Left lung (tissue), 4 donors: ENCODE measurements at regions not wholly inside any gene's neighbourhood (a gene's known extent, or its start where the extent isn't known, plus 50 kb on each side); places are given as distances from the start of the nearest gene placed in this dataset.

Source experiments
- ATAC-seq: fragments of 200-7000 bp; cut with Tn5 transposase; one replicate; pipeline ENCODE4 v1.9.1; 2020; ENCODE audit warnings: moderate library complexity
- DNase-seq, 4 donors: peaks; one replicate each; pipeline ENCODE4 v3.0.0-alpha.2; 2013 to 2020
- H3K27ac ChIP-seq, 2 donors: fragments of 200-600 bp; sonication (generic) in 1 of 2; one replicate each; pipeline versions ENCODE4 v1.5.0 to v1.8.0; 2020 to 2021
- H3K27me3 ChIP-seq, 2 donors: fragments of 200-600 bp; sonication (generic) in 1 of 2; one replicate each; pipeline versions ENCODE4 v1.5.0 to v1.8.0; 2020 to 2021
- H3K36me3 ChIP-seq, 2 donors: fragments of 200-600 bp; sonication (generic) in 1 of 2; one replicate each; pipeline versions ENCODE4 v1.5.0 to v1.8.0; 2020 to 2021
- H3K4me1 ChIP-seq, 2 donors: fragments of 200-600 bp; one replicate each; pipeline ENCODE4 v1.8.0; 2021
- H3K4me3 ChIP-seq, 2 donors: fragments of 200-600 bp; sonication (generic) in 1 of 2; one replicate each; pipeline versions ENCODE4 v1.5.0 to v1.8.0; 2020 to 2021; ENCODE audit warnings: mild to moderate bottlenecking in 1 of 2
- H3K9me3 ChIP-seq, 2 donors: fragments of 200-600 bp; sonication (generic) in 1 of 2; one replicate each; pipeline versions ENCODE4 v1.5.0 to v1.8.0; 2020 to 2021
- intact Hi-C, 2 donors: fragments of 100-400 bp; cut with DNase I; formaldehyde crosslinking; loops; one replicate each; pipeline versions ENCODE4 v1.11.2 to v1.14.2; 2022
- TF ChIP-seq, protein P1 (sequence below), 2 donors: fragments of 200-600 bp; sonication (generic) in 1 of 2; IDR thresholded peaks; one replicate each; pipeline versions ENCODE4 v1.5.0 to v1.8.0; 2021; ENCODE audit warnings: antibody characterized with exemption in 2 of 2
- donor health status: DM: no; HTN: yes; CAD: no.
- donor health status: DM: no; HTN: no; CAD: no.

DNA sequence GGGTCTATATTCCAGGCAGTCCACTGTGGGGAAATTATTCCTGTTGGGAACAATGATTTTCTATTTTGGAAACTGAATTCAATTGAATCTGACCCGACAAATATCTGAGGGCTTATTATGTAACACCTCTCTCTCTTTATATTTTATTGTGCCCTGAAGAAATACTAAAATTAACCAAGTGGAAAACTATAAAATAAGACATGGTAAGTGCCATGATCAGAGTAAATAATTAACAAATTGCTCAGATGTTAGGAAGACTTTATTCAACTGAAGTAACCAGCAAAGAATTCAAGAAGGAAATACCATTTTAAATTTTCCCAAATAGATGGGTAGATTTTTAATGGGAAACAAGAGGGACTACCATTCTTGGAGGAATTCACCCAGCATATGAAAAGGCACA lies 632.9 kb downstream of the MAFB start:
- intact Hi-C loops = no loop called here
- ATAC-seq = no peak
- no peaks in the 10 kb centered on the region for H3K27me3 ChIP-seq
- TF ChIP-seq, protein P1, sequence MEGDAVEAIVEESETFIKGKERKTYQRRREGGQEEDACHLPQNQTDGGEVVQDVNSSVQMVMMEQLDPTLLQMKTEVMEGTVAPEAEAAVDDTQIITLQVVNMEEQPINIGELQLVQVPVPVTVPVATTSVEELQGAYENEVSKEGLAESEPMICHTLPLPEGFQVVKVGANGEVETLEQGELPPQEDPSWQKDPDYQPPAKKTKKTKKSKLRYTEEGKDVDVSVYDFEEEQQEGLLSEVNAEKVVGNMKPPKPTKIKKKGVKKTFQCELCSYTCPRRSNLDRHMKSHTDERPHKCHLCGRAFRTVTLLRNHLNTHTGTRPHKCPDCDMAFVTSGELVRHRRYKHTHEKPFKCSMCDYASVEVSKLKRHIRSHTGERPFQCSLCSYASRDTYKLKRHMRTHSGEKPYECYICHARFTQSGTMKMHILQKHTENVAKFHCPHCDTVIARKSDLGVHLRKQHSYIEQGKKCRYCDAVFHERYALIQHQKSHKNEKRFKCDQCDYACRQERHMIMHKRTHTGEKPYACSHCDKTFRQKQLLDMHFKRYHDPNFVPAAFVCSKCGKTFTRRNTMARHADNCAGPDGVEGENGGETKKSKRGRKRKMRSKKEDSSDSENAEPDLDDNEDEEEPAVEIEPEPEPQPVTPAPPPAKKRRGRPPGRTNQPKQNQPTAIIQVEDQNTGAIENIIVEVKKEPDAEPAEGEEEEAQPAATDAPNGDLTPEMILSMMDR (IDR thresholded peaks at IDR 0.05) = no peak
- H3K4me3 ChIP-seq = no peak overlapping the region
- no peak for DNase-seq
- H3K9me3 ChIP-seq = peaks cover 0 to 2% of the 10 kb centered on the region in 2 donors
- H3K27ac ChIP-seq = no peak overlapping the region
- H3K4me1 ChIP-seq = no peaks in the 10 kb centered on the region
- no peaks in the 10 kb centered on the region for H3K36me3 ChIP-seq

DNA sequence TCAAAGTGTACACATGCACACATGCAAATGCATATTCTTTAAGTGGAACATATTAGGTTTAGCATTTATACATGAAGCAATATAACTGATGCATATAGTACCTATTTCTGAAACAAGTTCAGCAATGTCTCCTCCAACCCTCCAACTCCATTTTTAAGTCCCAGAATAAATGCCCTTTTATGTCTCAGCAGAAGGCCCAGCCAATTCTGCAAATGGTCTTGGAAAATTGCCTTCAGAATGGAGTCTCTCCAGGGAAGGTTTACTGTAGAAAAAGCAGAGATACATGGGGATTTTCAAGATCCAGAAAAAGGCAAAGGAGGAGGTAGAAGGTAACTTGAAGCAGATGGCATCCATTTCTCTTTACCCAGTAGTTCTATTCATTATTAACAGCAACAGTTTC lies 633.3 kb downstream of the MAFB start:
- H3K4me1 ChIP-seq = no peaks in the 10 kb centered on the region
- ATAC-seq (no peak), DNase-seq (no peak)
- no peak overlapping the region for H3K27ac ChIP-seq
- TF ChIP-seq, protein P1 (IDR thresholded peaks at IDR 0.05) = no peak
- H3K27me3 ChIP-seq = no peaks in the 10 kb centered on the region
- H3K36me3 ChIP-seq = no peaks in the 10 kb centered on the region
- peaks cover 0 to 2% of the 10 kb centered on the region in 2 donors for H3K9me3 ChIP-seq
- intact Hi-C loops = no loop called here
- no peak overlapping the region for H3K4me3 ChIP-seq

DNA sequence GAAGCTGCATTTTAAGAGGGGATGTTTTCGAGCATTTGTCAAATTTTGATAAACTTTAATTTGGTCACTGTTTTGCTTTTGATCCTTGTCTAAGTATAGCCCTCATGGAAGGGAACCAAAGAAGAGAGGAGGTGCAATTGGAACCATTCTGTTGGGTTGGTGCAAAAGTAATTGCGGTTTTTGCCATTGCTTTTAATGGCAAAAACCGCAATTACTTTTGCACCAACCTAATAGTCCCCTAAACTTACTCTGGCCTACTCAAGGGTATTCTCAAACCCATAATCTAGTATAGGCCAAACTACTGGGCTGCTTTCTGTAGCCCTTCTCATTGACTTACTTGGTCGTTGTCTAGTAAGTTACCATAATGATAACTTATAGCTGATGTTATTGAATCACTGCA lies 634.7 kb downstream of the MAFB start:
- no peaks in the 10 kb centered on the region for H3K9me3 ChIP-seq
- DNase-seq (no peak), ATAC-seq (no peak)
- H3K36me3 ChIP-seq = no peaks in the 10 kb centered on the region
- no peaks in the 10 kb centered on the region for H3K27me3 ChIP-seq
- intact Hi-C loops = no loop called here
- no peak overlapping the region for H3K27ac ChIP-seq
- H3K4me3 ChIP-seq = no peak overlapping the region
- TF ChIP-seq, protein P1 (IDR thresholded peaks at IDR 0.05) = no peak
- no peaks in the 10 kb centered on the region for H3K4me1 ChIP-seq

DNA sequence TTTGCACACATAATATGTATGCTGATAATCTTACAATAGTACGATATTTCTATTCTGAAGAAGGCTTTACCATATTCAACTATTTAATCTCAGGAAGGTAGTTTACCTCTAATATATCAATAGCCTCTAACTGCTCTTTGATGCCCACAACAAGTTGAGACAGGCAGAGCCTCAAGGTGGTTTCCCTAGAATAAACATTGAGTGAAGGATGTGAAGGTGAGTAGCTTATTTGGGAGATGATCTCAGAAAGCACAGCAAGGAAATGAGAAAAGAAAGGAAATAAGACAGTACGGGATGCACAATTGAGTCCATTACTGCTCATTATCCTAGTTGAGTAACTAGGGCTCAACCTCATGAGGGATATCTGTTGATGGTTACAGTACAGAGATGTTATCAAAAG lies 638.4 kb downstream of the MAFB start:
- H3K36me3 ChIP-seq = no peaks in the 10 kb centered on the region
- TF ChIP-seq, protein P1 (IDR thresholded peaks at IDR 0.05) = no peak
- H3K9me3 ChIP-seq = no peaks in the 10 kb centered on the region
- H3K4me1 ChIP-seq = no peaks in the 10 kb centered on the region
- DNase-seq = no peak
- ATAC-seq = no peak
- intact Hi-C loops = no loop called here
- H3K4me3 ChIP-seq = no peak overlapping the region
- H3K27me3 ChIP-seq = no peaks in the 10 kb centered on the region
- no peak overlapping the region for H3K27ac ChIP-seq

DNA sequence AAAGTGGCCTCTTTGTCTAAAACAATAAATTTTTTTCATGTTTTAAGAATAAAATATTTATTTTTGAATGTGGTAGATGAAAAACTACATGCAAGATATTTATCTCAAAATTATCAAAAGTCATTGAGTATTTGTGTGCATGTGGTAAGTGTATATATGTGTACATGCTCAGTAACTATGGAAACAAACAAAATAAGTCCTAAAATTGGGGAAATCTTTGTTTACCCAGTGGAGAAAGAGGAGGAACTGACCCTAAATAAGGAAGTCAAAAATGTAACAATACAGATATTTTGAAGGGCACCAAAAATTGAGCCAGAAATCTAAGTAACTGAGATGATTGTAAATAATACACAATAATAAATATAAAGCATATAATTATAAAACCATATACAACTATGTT lies 639.2 kb downstream of the MAFB start:
- TF ChIP-seq, protein P1 (IDR thresholded peaks at IDR 0.05) = no peak
- Histone ChIP-seq H3K9me3 (no peaks in the 10 kb centered on the region), H3K27ac (no peak overlapping the region), H3K27me3 (no peaks in the 10 kb centered on the region), H3K36me3 (no peaks in the 10 kb centered on the region), H3K4me1 (no peaks in the 10 kb centered on the region), H3K4me3 (no peak overlapping the region)
- intact Hi-C loops = no loop called here
- no peak for ATAC-seq
- DNase-seq = no peak
